A673 (cell line): ENCODE measurements at regions not wholly inside any gene's neighbourhood (a gene's known extent, or its start where the extent isn't known, plus 50 kb on each side); places are given as distances from the start of the nearest gene placed in this dataset.

ENCODE experiments used
- BruUV-seq: library from RNA; stranded (reverse); fragments of 400-500 nt; replicated peaks from 2 replicates; lab custom pipeline; 2021; lab: Mats Ljungman, UMichigan
- CTCF ChIA-PET: fragments of 300-600 bp; sonication (Branson Sonifier 250); formaldehyde crosslinking; loops from one replicate; lab custom pipeline; 2022; ENCODE audit warnings: antibody characterized with exemption; lab: Charles Lee
- POLR2A ChIA-PET: fragments of 300-600 bp; sonication (Branson Sonifier 250); formaldehyde crosslinking; loops from one replicate; lab custom pipeline; 2022; ENCODE audit warnings: antibody characterized with exemption; ENCODE audit not compliant: low non-redundant PET; lab: Charles Lee
- DNase-seq: peaks from one replicate; pipeline ENCODE4 v3.0.0-alpha.2; 2015; ENCODE audit warnings: low spot score
- H3K27ac ChIP-seq: fragments of 200-600 bp; sonication (generic); 2 replicates; pipeline ENCODE4 v1.5.1; 2016; ENCODE audit warnings: mixed run types, low read depth, mild to moderate bottlenecking, mixed read lengths, antibody characterized with exemption, low read length; ENCODE audit not compliant: poor library complexity, severe bottlenecking
- H3K27me3 ChIP-seq: fragments of 200-600 bp; sonication (generic); replicated peaks from 2 replicates; pipeline ENCODE4 v1.6.1; 2017; ENCODE audit warnings: mixed run types, low read depth, mild to moderate bottlenecking, mixed read lengths, antibody characterized with exemption, low read length; ENCODE audit not compliant: insufficient read depth, poor library complexity
- H3K36me3 ChIP-seq: fragments of 200-600 bp; sonication (generic); 2 replicates; pipeline ENCODE4 v1.6.1; 2016; ENCODE audit warnings: mixed run types, mild to moderate bottlenecking, mixed read lengths, antibody characterized with exemption, low read length; ENCODE audit not compliant: insufficient read depth, poor library complexity, severe bottlenecking
- H3K4me1 ChIP-seq: fragments of 200-600 bp; sonication (generic); 2 replicates; pipeline ENCODE4 v1.6.1; 2017; ENCODE audit warnings: mixed run types, mild to moderate bottlenecking, mixed read lengths, antibody characterized with exemption, low read length; ENCODE audit not compliant: insufficient read depth, poor library complexity, severe bottlenecking
- H3K4me3 ChIP-seq: fragments of 200-600 bp; sonication (generic); 2 replicates; pipeline ENCODE4 v1.5.1; 2016; ENCODE audit warnings: low read depth, mixed run types, mild to moderate bottlenecking, mixed read lengths, low read length; ENCODE audit not compliant: poor library complexity, severe bottlenecking
- H3K9me3 ChIP-seq: fragments of 200-600 bp; sonication (generic); 2 replicates; pipeline ENCODE4 v1.6.1; 2016; ENCODE audit warnings: mixed run types, low read depth, mild to moderate bottlenecking, mixed read lengths, antibody characterized with exemption, low read length; ENCODE audit not compliant: poor library complexity, severe bottlenecking
- EZH2 ChIP-seq: fragments of 200-600 bp; sonication (generic); IDR thresholded peaks from 2 replicates; pipeline ENCODE4 v1.6.1; 2017; ENCODE audit warnings: borderline replicate concordance, low read depth, mild to moderate bottlenecking, mixed read lengths, antibody characterized with exemption, low read length; ENCODE audit not compliant: poor library complexity, severe bottlenecking
- intact Hi-C: fragments of 100-400 bp; cut with micrococcal nuclease; formaldehyde crosslinking; loops from one replicate; pipeline ENCODE4 v1.10.0; 2022; ENCODE audit not compliant: unreplicated experiment
- TF ChIP-seq, protein P1 (sequence below): fragments of 300-800, 200-600 bp; sonication (generic); conservative IDR thresholded peaks from 2 replicates; pipeline ENCODE4 v1.5.1; 2017; ENCODE audit warnings: low read depth, mild to moderate bottlenecking, antibody characterized with exemption, low read length, moderate library complexity, mixed read lengths

DNA sequence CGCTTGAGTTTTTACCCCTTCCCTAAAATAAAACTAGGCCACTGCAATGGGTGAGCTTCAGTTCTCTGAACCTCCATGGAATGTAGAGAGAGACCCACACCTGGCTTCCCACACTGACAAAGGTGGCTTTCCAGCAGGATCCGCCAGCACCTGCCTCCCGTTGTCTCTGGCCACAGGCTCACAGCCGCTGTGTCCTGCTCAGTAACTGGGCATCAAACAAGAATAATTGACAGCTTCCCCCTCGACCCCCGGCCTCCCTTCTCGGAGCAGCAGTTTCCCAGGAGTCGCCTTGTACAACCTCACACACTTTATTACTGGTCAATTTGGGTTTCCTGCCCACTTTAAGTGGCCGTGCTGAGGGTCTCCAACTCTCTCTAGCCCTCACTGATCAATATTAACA, 586.1 kb upstream of the PSMD7 start:
- TF ChIP-seq, protein P1, sequence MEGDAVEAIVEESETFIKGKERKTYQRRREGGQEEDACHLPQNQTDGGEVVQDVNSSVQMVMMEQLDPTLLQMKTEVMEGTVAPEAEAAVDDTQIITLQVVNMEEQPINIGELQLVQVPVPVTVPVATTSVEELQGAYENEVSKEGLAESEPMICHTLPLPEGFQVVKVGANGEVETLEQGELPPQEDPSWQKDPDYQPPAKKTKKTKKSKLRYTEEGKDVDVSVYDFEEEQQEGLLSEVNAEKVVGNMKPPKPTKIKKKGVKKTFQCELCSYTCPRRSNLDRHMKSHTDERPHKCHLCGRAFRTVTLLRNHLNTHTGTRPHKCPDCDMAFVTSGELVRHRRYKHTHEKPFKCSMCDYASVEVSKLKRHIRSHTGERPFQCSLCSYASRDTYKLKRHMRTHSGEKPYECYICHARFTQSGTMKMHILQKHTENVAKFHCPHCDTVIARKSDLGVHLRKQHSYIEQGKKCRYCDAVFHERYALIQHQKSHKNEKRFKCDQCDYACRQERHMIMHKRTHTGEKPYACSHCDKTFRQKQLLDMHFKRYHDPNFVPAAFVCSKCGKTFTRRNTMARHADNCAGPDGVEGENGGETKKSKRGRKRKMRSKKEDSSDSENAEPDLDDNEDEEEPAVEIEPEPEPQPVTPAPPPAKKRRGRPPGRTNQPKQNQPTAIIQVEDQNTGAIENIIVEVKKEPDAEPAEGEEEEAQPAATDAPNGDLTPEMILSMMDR: no peak
- TF ChIP-seq EZH2: no peak
- Histone ChIP-seq H3K4me3 (no peak overlapping the region), H3K4me1 (no peaks in the 10 kb centered on the region), H3K27me3 (peaks cover 10% of the 10 kb centered on the region), H3K36me3 (no peaks in the 10 kb centered on the region), H3K9me3 (no peaks in the 10 kb centered on the region), H3K27ac (no peak overlapping the region)
- no TSS peak for BruUV-seq
- intact Hi-C loops: loop anchor here (5.0 to 10.0 kb wide), 4 partner anchors 164 to 564 kb away; no protein-coding TSS in a partner anchor
- DNase-seq: no peak
- ChIA-PET POLR2A (no interaction called here), CTCF (no interaction called here)

DNA sequence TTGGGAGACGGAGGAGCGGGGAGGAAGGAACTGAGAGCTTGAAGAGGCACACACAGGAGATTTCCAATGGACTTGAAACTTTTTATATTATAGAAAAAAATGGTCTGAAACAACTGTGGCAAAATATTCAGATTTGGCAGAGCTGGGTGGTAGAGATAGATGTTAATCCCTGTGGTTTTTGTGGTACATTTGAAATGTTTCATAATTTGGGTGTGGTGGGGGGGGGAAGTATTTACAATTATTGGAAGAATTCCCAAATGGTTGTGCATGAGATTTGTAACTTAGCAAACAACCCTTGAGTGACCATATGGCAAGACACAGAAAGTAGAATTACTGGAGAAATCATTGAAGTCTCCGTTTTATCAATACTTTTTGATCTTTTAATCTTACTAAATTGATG, 588.8 kb upstream of the PSMD7 start:
- ChIA-PET CTCF (no interaction called here), POLR2A (no interaction called here)
- no peaks in the 10 kb centered on the region for H3K4me1 ChIP-seq
- peaks cover 24% of the 10 kb centered on the region for H3K27me3 ChIP-seq
- H3K27ac ChIP-seq: no peak overlapping the region
- H3K9me3 ChIP-seq: no peaks in the 10 kb centered on the region
- no TSS peak for BruUV-seq
- TF ChIP-seq, protein P1: no peak
- TF ChIP-seq EZH2: no peak
- H3K36me3 ChIP-seq: no peaks in the 10 kb centered on the region
- no peak for DNase-seq
- intact Hi-C loops: no loop called here
- no peak overlapping the region for H3K4me3 ChIP-seq

DNA sequence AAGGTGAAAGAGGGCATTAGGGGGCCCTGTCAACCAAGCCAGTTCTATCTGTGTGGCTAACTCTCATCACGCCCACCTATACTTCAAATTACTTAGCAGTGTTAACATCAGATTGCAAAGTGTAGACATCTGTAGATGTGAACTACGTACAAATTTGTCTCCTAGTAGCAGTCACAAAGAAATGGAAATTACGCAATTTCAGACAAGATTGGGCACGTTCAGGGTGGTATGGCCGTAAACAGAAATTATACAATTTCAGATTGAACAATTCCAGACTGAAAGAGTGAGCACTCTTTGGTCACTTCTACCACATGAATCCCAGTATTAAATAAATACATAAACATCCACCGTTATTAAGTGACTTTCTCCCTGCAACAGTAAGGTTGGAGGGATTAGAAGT, 592.7 kb upstream of the PSMD7 start:
- no peak for DNase-seq
- POLR2A ChIA-PET: no interaction called here
- no peak for TF ChIP-seq EZH2
- TF ChIP-seq, protein P1: no peak

More for the DNA sequence above, 592.7 kb upstream of the PSMD7 start:
- no peaks in the 10 kb centered on the region for H3K4me1 ChIP-seq
- BruUV-seq: no TSS peak
- intact Hi-C loops: no loop called here
- CTCF ChIA-PET: no interaction called here
- no peak overlapping the region for H3K4me3 ChIP-seq
- no peaks in the 10 kb centered on the region for H3K36me3 ChIP-seq
- H3K9me3 ChIP-seq: no peaks in the 10 kb centered on the region
- H3K27ac ChIP-seq: no peak overlapping the region
- H3K27me3 ChIP-seq: peaks cover 59% of the 10 kb centered on the region
